ENCODE measurements at regions not wholly inside any gene's neighbourhood (a gene's known extent, or its start where the extent isn't known, plus 50 kb on each side); places are given as distances from the start of the nearest gene placed in this dataset.

GRCh38 chr22:33221568-33221967 lies 163.4 kb upstream of the SYN3 start:
- H3K4me3 ChIP-seq: no peak overlapping the region
- no peaks in the 10 kb centered on the region for H3K27me3 ChIP-seq
- H3K9me3 ChIP-seq (replicated peaks in 1 of 3): no peaks in the 10 kb centered on the region
- no peak for TF ChIP-seq CTCF (IDR thresholded peaks at IDR 0.05)
- TF ChIP-seq POLR2A (IDR thresholded peaks at IDR 0.05): no peak
- H3K36me3 ChIP-seq (replicated peaks in 1 of 2): no peaks in the 10 kb centered on the region
- intact Hi-C loops (cut with DNase I): no loop called here
- H3K4me1 ChIP-seq (replicated peaks in 1 of 2): no peaks in the 10 kb centered on the region
- WGBS, 4 donors: 80 to 87% (median 85%) methylated on average over 3 of the region's 3 CpGs
- H3K27ac ChIP-seq: no peak overlapping the region
- no peak for DNase-seq

- TF ChIP-seq POLR2A (IDR thresholded peaks at IDR 0.05) (no peak), CTCF (IDR thresholded peaks at IDR 0.05) (no peak)
- Histone ChIP-seq H3K4me3 (no peak overlapping the region), H3K36me3 (replicated peaks in 1 of 2) (no peaks in the 10 kb centered on the region), H3K27ac (no peak overlapping the region), H3K9me3 (replicated peaks in 1 of 3) (no peaks in the 10 kb centered on the region), H3K27me3 (no peaks in the 10 kb centered on the region), H3K4me1 (replicated peaks in 1 of 2) (no peaks in the 10 kb centered on the region)
- DNase-seq: no peak
- intact Hi-C loops (cut with DNase I): no loop called here
- 66 to 78% (median 72%) methylated on average over 5 of the region's 5 CpGs for WGBS, 4 donors
Observed at GRCh38 chr22:33220476-33221080, 162.4 kb upstream of the SYN3 start.

GRCh38 chr22:33219648-33220384 lies 161.6 kb upstream of the SYN3 start:
- intact Hi-C loops (cut with DNase I): no loop called here
- H3K36me3 ChIP-seq (replicated peaks in 1 of 2): no peaks in the 10 kb centered on the region
- H3K4me1 ChIP-seq (replicated peaks in 1 of 2): no peaks in the 10 kb centered on the region
- no peak for TF ChIP-seq CTCF (IDR thresholded peaks at IDR 0.05)
- no peak for TF ChIP-seq POLR2A (IDR thresholded peaks at IDR 0.05)
- DNase-seq: no peak
- WGBS, 4 donors: 49 to 62% (median 56%) methylated on average over 8 of the region's 8 CpGs
- H3K27ac ChIP-seq: no peak overlapping the region
- no peaks in the 10 kb centered on the region for H3K9me3 ChIP-seq (replicated peaks in 1 of 3)
- no peaks in the 10 kb centered on the region for H3K27me3 ChIP-seq
- H3K4me3 ChIP-seq: no peak overlapping the region

GRCh38 chr22:33213383-33214075 lies 155.3 kb upstream of the SYN3 start:
- intact Hi-C loops (cut with DNase I): no loop called here
- no peak overlapping the region for H3K27ac ChIP-seq
- DNase-seq: no peak
- TF ChIP-seq POLR2A (IDR thresholded peaks at IDR 0.05) (no peak), CTCF (IDR thresholded peaks at IDR 0.05) (no peak)
- no peaks in the 10 kb centered on the region for H3K4me1 ChIP-seq (replicated peaks in 1 of 2)
- no peaks in the 10 kb centered on the region for H3K36me3 ChIP-seq (replicated peaks in 1 of 2)
- H3K9me3 ChIP-seq (replicated peaks in 1 of 3): no peaks in the 10 kb centered on the region
- H3K27me3 ChIP-seq: no peaks in the 10 kb centered on the region
- 78 to 81% (median 80%) methylated on average over 15 of the region's 15 CpGs for WGBS, 4 donors
- no peak overlapping the region for H3K4me3 ChIP-seq

Measured in adrenal gland (tissue), 9 donors.